ENCODE measurements at regions not wholly inside any gene's neighbourhood (a gene's known extent, or its start where the extent isn't known, plus 50 kb on each side); places are given as distances from the start of the nearest gene placed in this dataset.
A peak's percentile ranks its signal among the peaks of the same experiment; 100 is the strongest.

DNA sequence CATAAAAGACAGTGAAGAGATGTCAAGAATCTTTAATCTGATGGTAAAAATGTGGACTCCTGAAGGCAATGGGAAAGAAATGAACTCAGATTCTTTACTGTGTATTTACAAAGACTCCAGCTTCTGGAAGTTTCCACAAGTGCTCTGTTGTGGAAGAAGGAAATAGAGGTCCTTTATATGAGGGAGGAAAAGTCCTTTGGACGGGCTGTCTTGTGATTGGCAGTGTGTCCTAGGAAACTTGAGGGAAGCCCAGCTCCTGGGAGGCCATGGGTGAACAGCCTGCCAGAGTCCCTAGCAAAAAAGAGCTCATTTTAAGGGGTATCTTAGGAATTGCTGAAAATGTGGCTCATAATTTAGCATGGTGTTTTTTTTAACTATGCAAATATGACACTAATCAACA lies 92.0 kb downstream of the RNASET2 start:
- no peak overlapping the region for H3K4me3 ChIP-seq (ENCODE audit: low read depth, low read length)
- no peaks in the 10 kb centered on the region for H3K36me3 ChIP-seq (ENCODE audit: control insufficient read depth, insufficient read depth, low read length)
- no peak for DNase-seq (ENCODE audit: low read depth)
- peaks cover 4% of the 10 kb centered on the region for H3K27me3 ChIP-seq (ENCODE audit: control insufficient read depth, insufficient read depth, low read length)
- TF ChIP-seq, protein P1, sequence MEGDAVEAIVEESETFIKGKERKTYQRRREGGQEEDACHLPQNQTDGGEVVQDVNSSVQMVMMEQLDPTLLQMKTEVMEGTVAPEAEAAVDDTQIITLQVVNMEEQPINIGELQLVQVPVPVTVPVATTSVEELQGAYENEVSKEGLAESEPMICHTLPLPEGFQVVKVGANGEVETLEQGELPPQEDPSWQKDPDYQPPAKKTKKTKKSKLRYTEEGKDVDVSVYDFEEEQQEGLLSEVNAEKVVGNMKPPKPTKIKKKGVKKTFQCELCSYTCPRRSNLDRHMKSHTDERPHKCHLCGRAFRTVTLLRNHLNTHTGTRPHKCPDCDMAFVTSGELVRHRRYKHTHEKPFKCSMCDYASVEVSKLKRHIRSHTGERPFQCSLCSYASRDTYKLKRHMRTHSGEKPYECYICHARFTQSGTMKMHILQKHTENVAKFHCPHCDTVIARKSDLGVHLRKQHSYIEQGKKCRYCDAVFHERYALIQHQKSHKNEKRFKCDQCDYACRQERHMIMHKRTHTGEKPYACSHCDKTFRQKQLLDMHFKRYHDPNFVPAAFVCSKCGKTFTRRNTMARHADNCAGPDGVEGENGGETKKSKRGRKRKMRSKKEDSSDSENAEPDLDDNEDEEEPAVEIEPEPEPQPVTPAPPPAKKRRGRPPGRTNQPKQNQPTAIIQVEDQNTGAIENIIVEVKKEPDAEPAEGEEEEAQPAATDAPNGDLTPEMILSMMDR (IDR thresholded peaks at IDR 0.05; ENCODE audit: insufficient read depth, low read length, severe bottlenecking) = no peak
- no peak for FAIRE-seq

DNA sequence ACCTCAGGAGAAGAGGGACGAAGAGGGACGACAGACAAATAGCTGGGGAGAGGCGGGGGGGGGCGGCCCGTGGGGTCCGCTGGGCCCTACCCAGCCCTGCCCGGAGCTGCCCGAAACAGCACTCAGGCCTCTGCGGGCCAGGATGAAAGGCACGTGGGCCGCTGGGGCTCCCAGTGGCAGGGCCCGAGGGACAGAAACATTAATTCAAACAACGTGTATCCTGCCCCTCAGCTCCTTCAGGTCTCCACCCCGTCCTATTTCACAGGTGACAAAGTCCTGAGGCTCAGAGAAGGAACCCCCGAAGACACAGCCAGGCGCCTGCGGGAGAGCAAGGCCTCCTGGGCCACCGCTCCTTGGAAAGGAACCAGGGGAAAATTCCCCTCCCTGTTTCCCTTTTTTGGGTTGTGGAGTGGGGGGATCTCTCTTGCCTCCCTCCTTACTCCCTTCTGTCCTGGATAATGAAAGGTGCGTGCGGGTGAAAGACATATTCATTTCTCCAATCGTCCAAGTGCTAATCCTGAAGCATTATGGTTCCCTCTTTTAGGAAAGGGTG lies 93.3 kb downstream of the RNASET2 start:
- H3K27me3 ChIP-seq (ENCODE audit: control insufficient read depth, insufficient read depth, low read length) = peaks cover 4% of the 10 kb centered on the region
- FAIRE-seq (no peak), DNase-seq (ENCODE audit: low read depth) (no peak)
- no peaks in the 10 kb centered on the region for H3K36me3 ChIP-seq (ENCODE audit: control insufficient read depth, insufficient read depth, low read length)
- H3K4me3 ChIP-seq (ENCODE audit: low read depth, low read length) = no peak overlapping the region
- TF ChIP-seq, protein P1 (IDR thresholded peaks at IDR 0.05; ENCODE audit: insufficient read depth, low read length, severe bottlenecking) = no peak

DNA sequence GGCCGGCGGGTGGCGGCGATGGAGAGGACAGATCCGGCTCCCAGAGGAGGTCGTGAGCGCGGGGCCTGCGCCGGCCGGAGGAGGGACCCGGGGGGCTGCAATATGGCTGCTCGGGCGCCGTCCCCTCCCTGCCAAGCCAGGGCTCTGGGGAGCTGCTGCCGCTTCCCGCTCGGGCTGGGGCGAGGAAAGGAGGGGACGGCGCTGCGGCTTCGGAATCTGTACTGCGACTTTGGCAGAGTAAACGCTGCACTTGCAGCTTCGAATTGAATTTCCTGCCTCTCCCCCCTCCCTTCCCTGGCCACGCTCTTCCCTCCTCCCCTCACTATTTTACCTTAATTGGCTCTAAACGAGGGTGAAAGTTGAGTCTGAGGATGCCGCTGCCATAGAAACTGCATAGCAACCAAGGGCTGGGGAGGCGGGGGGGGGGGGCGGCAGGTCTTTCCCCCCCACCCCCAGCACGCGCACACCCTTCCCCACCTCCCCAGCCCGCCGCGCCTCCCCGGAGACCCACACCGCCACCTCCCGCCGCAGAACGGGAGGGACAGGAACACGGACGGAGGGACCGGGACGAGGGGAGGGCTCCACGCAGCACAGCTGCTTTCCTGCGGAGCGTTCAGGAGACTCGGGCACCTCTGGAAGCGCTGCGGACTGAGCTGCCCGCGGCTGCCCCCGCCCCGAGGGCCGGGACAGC lies 93.9 kb downstream of the RNASET2 start:
- TF ChIP-seq, protein P1 (IDR thresholded peaks at IDR 0.05; ENCODE audit: insufficient read depth, low read length, severe bottlenecking) = no peak
- peaks cover 4% of the 10 kb centered on the region for H3K27me3 ChIP-seq (ENCODE audit: control insufficient read depth, insufficient read depth, low read length)
- DNase-seq (ENCODE audit: low read depth) = no peak
- H3K4me3 ChIP-seq (ENCODE audit: low read depth, low read length) = peak overlapping the region; percentile 3
- no peaks in the 10 kb centered on the region for H3K36me3 ChIP-seq (ENCODE audit: control insufficient read depth, insufficient read depth, low read length)
- FAIRE-seq = no peak

DNA sequence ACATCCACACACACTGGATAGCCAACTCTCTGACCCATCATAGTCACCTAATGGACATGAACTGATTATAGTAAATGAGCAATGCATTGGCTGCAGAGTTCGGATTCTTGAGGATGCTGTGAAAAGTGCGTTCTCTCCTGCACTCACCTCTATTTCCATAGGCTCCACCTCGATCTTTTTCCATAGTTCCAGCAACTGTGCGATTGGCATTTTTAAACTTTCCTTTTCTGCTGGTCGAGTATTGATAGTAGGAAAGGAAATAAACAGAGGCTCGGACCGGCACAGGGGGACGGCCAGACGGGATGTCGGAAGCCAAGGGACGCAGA lies 94.4 kb downstream of the RNASET2 start:
- TF ChIP-seq, protein P1 (IDR thresholded peaks at IDR 0.05; ENCODE audit: insufficient read depth, low read length, severe bottlenecking) = no peak
- no peaks in the 10 kb centered on the region for H3K36me3 ChIP-seq (ENCODE audit: control insufficient read depth, insufficient read depth, low read length)
- peak overlapping the region; percentile 3 for H3K4me3 ChIP-seq (ENCODE audit: low read depth, low read length)
- DNase-seq (ENCODE audit: low read depth) (no peak), FAIRE-seq (no peak)
- H3K27me3 ChIP-seq (ENCODE audit: control insufficient read depth, insufficient read depth, low read length) = peaks cover 4% of the 10 kb centered on the region

DNA sequence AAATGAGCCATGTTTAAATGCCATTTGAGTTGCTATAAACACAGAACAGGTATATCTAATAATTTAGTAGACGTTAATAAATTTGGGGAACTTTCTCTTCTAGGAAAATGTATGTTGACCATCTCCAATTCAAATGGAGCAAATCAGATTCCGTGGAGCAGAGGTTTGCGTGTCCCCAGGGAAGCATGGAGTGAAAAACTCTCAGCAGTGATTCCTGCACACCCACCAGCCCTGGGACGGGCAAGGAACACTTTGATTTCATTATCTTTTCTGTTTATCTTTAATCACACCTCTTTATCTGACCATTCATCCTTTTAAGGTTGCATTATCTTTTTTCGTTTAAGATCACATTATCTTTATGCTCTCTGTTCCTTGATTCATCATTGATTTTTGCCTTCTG lies 95.0 kb downstream of the RNASET2 start:
- H3K36me3 ChIP-seq (ENCODE audit: control insufficient read depth, insufficient read depth, low read length) = no peaks in the 10 kb centered on the region
- TF ChIP-seq, protein P1 (IDR thresholded peaks at IDR 0.05; ENCODE audit: insufficient read depth, low read length, severe bottlenecking) = no peak
- no peak for FAIRE-seq
- no peak for DNase-seq (ENCODE audit: low read depth)
- H3K4me3 ChIP-seq (ENCODE audit: low read depth, low read length) = no peak overlapping the region
- H3K27me3 ChIP-seq (ENCODE audit: control insufficient read depth, insufficient read depth, low read length) = peaks cover 4% of the 10 kb centered on the region

DNA sequence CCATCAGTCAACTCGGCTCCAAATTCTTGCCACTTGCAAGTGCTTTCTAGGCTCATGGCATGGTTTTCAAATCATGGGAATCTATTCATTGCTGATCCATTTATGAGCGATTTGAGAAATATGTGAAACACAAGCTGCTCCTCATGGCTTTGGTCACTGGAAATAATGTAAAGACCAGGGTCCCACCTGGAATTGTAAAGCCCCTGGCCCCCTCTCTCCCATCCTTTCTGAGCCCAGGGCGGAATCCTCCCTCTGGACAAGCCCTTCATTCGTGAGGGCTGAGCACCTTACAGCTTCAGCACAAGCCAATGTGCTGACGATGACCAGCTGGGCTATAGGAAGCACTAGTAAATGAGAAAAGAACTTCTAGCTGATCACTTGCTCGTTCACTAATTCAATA lies 96.0 kb downstream of the RNASET2 start:
- TF ChIP-seq, protein P1 (IDR thresholded peaks at IDR 0.05; ENCODE audit: insufficient read depth, low read length, severe bottlenecking) = no peak
- Histone ChIP-seq H3K36me3 (ENCODE audit: control insufficient read depth, insufficient read depth, low read length) (no peaks in the 10 kb centered on the region), H3K4me3 (ENCODE audit: low read depth, low read length) (no peak overlapping the region), H3K27me3 (ENCODE audit: control insufficient read depth, insufficient read depth, low read length) (peaks cover 4% of the 10 kb centered on the region)
- FAIRE-seq (no peak), DNase-seq (ENCODE audit: low read depth) (no peak)
